OCI-LY7 (cell line): ENCODE measurements at regions not wholly inside any gene's neighbourhood (a gene's known extent, or its start where the extent isn't known, plus 50 kb on each side); places are given as distances from the start of the nearest gene placed in this dataset.

Experiments
- BruUV-seq: library from RNA; stranded (reverse); fragments of 400-500 nt; replicated peaks from 2 replicates; lab custom pipeline; 2021; lab: Mats Ljungman, UMichigan
- CTCF ChIA-PET: fragments of 300-600 bp; sonication (Branson Sonifier 250); formaldehyde crosslinking; loops from one replicate; lab custom pipeline; 2022; ENCODE audit warnings: antibody characterized with exemption; ENCODE audit not compliant: unreplicated experiment; lab: Charles Lee
- POLR2A ChIA-PET: fragments of 300-600 bp; sonication (Branson Sonifier 250); formaldehyde crosslinking; loops from one replicate; lab custom pipeline; 2022; ENCODE audit warnings: antibody characterized with exemption; lab: Charles Lee
- DNase-seq: peaks from one replicate; pipeline ENCODE4 v3.0.0-alpha.2; 2015; ENCODE audit warnings: low spot score
- H2AFZ ChIP-seq: fragments of 200-600 bp; sonication (generic), shearing (Covaris generic); 2 replicates; pipeline ENCODE4 v1.6.1; 2014; ENCODE audit warnings: mild to moderate bottlenecking, antibody characterized with exemption, low read length, moderate library complexity
- H3K27ac ChIP-seq: fragments of 200-600 bp; sonication (generic); 2 replicates; pipeline ENCODE4 v1.5.1; 2014; ENCODE audit warnings: mixed run types, low read depth, mild to moderate bottlenecking, moderate library complexity, low read length, inconsistent platforms; ENCODE audit not compliant: poor library complexity, severe bottlenecking
- H3K36me3 ChIP-seq: fragments of 200-600 bp; sonication (generic); 2 replicates; pipeline ENCODE4 v1.6.1; 2014; ENCODE audit warnings: mild to moderate bottlenecking, antibody characterized with exemption, low read length, moderate library complexity, mixed read lengths; ENCODE audit not compliant: insufficient read depth
- H3K4me1 ChIP-seq: fragments of 200-600 bp; sonication (generic); 2 replicates; pipeline ENCODE4 v1.5.1; 2014; ENCODE audit warnings: mild to moderate bottlenecking, low read length; ENCODE audit not compliant: insufficient read depth, poor library complexity, severe bottlenecking
- H3K4me2 ChIP-seq: fragments of 200-600 bp; sonication (generic); 2 replicates; pipeline ENCODE4 v1.6.1; 2014; ENCODE audit warnings: mild to moderate bottlenecking, low read length
- H3K4me3 ChIP-seq: fragments of 200-600 bp; sonication (generic); 2 replicates; pipeline ENCODE4 v1.5.1; 2014; ENCODE audit warnings: mild to moderate bottlenecking, low read depth, low read length; ENCODE audit not compliant: poor library complexity, severe bottlenecking
- H3K79me2 ChIP-seq: fragments of 200-600 bp; sonication (generic); 2 replicates; pipeline ENCODE4 v1.6.1; 2016; ENCODE audit warnings: low read depth, mild to moderate bottlenecking, low read length, moderate library complexity, mixed read lengths; ENCODE audit not compliant: insufficient read depth
- H3K9me2 ChIP-seq: fragments of 200-600 bp; sonication (generic); 2 replicates; pipeline ENCODE4 v1.6.1; 2016; ENCODE audit warnings: mild to moderate bottlenecking, low read length, mixed read lengths; ENCODE audit not compliant: insufficient read depth
- H3K9me3 ChIP-seq: fragments of 200-600 bp; sonication (generic); 2 replicates; pipeline ENCODE4 v1.6.1; 2014; ENCODE audit warnings: mild to moderate bottlenecking, mixed run types, low read length, mixed read lengths
- H4K20me1 ChIP-seq: fragments of 200-600 bp; sonication (generic); 2 replicates; pipeline ENCODE4 v1.6.1; 2014; ENCODE audit warnings: mild to moderate bottlenecking, antibody characterized with exemption, low read length, moderate library complexity, mixed read lengths; ENCODE audit not compliant: insufficient read depth
- EZH2phosphoT487 ChIP-seq: fragments of 200-600 bp; sonication (generic); IDR thresholded peaks from 2 replicates; pipeline ENCODE4 v1.6.1; 2018; ENCODE audit warnings: low read depth, borderline replicate concordance, mild to moderate bottlenecking, mixed run types, antibody characterized with exemption, low read length, moderate library complexity, mixed read lengths
- intact Hi-C: fragments of 100-400 bp; cut with micrococcal nuclease; formaldehyde crosslinking; loops from one replicate; pipeline ENCODE4 v1.10.0; 2022; ENCODE audit not compliant: unreplicated experiment
- TF ChIP-seq, protein P1 (sequence below): fragments of 200-600 bp; sonication (generic); conservative IDR thresholded peaks from 2 replicates; pipeline ENCODE4 v1.5.1; 2014; ENCODE audit warnings: mild to moderate bottlenecking, antibody characterized with exemption, low read length, moderate library complexity, mixed read lengths

DNA sequence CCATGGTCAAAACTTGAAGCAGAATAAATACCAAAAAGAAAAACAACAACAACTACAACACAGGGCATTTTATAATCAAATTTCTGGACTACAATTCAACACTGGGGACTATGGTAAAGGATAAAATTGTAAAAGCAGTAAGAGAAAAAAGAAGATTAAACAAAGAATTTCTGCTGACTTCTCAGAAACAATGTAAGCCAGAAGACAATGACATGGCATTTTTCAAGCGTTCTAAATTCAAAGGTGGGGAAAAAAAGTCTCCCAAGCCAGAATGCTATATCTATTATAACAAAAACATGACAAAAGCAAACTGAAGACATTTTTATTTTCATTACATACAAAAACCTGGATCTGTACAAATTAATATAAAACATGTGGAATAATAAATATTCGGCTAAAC is 433.1 kb downstream of the NPHP4 start:
- no TSS peak for BruUV-seq
- no peaks in the 10 kb centered on the region for H3K4me1 ChIP-seq
- intact Hi-C loops: no loop called here

DNA sequence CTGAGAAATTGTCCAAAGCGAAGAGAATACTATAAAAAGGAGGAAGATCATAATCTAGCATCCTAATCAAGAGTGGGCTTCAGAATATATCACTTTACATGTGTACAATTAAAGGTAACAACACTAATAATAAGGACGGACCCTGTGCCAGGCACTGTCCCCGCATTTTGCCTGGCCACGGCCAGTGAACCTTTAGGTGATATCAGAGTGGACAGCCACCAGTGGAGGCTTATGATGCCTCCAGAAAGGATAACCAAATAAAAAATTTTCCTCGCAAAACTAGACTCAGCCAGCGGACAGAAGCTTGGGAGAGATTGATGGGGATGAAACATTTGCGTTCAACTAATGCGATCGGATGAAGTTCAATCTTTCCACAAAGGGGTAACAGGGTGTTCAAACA is 436.4 kb downstream of the NPHP4 start:
- no peaks in the 10 kb centered on the region for H3K79me2 ChIP-seq
- no peak overlapping the region for H3K4me2 ChIP-seq
- intact Hi-C loops: no loop called here
- no peaks in the 10 kb centered on the region for H3K9me3 ChIP-seq
- no peaks in the 10 kb centered on the region; the same call in 1 of the 2 replicates for H3K9me2 ChIP-seq
- no peak overlapping the region for H2AFZ ChIP-seq
- no peak for DNase-seq
- H3K36me3 ChIP-seq: no peaks in the 10 kb centered on the region
- no peaks in the 10 kb centered on the region for H3K4me1 ChIP-seq
- ChIA-PET POLR2A (no interaction called here), CTCF (no interaction called here)
- H4K20me1 ChIP-seq: no peaks in the 10 kb centered on the region
- BruUV-seq: no TSS peak
- TF ChIP-seq EZH2phosphoT487: no peak
- TF ChIP-seq, protein P1, sequence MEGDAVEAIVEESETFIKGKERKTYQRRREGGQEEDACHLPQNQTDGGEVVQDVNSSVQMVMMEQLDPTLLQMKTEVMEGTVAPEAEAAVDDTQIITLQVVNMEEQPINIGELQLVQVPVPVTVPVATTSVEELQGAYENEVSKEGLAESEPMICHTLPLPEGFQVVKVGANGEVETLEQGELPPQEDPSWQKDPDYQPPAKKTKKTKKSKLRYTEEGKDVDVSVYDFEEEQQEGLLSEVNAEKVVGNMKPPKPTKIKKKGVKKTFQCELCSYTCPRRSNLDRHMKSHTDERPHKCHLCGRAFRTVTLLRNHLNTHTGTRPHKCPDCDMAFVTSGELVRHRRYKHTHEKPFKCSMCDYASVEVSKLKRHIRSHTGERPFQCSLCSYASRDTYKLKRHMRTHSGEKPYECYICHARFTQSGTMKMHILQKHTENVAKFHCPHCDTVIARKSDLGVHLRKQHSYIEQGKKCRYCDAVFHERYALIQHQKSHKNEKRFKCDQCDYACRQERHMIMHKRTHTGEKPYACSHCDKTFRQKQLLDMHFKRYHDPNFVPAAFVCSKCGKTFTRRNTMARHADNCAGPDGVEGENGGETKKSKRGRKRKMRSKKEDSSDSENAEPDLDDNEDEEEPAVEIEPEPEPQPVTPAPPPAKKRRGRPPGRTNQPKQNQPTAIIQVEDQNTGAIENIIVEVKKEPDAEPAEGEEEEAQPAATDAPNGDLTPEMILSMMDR: no peak
- no peak overlapping the region for H3K4me3 ChIP-seq
- no peak overlapping the region for H3K27ac ChIP-seq

More for the DNA sequence above, 433.1 kb downstream of the NPHP4 start:
- TF ChIP-seq, protein P1: no peak
- TF ChIP-seq EZH2phosphoT487: no peak
- ChIA-PET POLR2A (no interaction called here), CTCF (no interaction called here)
- no peaks in the 10 kb centered on the region for H4K20me1 ChIP-seq
- no peaks in the 10 kb centered on the region for H3K79me2 ChIP-seq
- H3K36me3 ChIP-seq: no peaks in the 10 kb centered on the region
- no peak overlapping the region for H3K4me3 ChIP-seq
- no peak overlapping the region for H2AFZ ChIP-seq
- no peak for DNase-seq
- no peaks in the 10 kb centered on the region; the same call in 1 of the 2 replicates for H3K9me2 ChIP-seq
- no peak overlapping the region for H3K4me2 ChIP-seq
- no peaks in the 10 kb centered on the region for H3K9me3 ChIP-seq
- no peak overlapping the region for H3K27ac ChIP-seq

DNA sequence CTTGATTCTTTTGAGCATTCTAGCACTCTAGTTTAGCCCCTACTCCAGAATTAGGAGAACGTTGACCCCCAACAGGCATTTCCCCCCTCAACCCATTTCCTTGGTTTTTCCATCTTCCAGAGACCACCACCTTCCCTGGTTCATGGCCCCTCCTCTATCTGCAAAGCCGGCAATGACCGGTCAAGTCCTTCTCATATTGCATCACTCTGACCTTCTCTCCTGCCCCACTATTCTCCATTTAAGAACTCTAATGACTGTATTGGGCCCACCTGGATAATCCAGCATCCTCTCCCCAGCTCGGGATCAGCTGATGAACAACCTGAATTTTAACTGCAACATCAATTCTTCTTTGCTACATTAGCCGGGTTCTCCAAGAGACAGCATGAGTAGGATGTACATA is 437.4 kb downstream of the NPHP4 start:
- CTCF ChIA-PET: no interaction called here
- POLR2A ChIA-PET: no interaction called here
- no TSS peak for BruUV-seq
- Histone ChIP-seq H3K4me2 (no peak overlapping the region), H3K9me2 (no peaks in the 10 kb centered on the region; the same call in 1 of the 2 replicates), H3K79me2 (no peaks in the 10 kb centered on the region), H3K4me1 (no peaks in the 10 kb centered on the region), H4K20me1 (no peaks in the 10 kb centered on the region), H3K27ac (no peak overlapping the region), H3K36me3 (no peaks in the 10 kb centered on the region), H3K9me3 (no peaks in the 10 kb centered on the region), H3K4me3 (no peak overlapping the region), H2AFZ (no peak overlapping the region)
- no peak for DNase-seq
- intact Hi-C loops: no loop called here
- no peak for TF ChIP-seq EZH2phosphoT487
- TF ChIP-seq, protein P1: no peak
